ENCODE measurements at regions not wholly inside any gene's neighbourhood (a gene's known extent, or its start where the extent isn't known, plus 50 kb on each side); places are given as distances from the start of the nearest gene placed in this dataset.
"Not testable (repeated sequence)": the region's sequence is repeated elsewhere in the genome, so short reads cannot be mapped to it uniquely, and the experiment has no call there.

- Histone ChIP-seq H3K18ac (ENCODE audit: insufficient read length, low read depth, low read length) (no peak overlapping the region), H3K4ac (ENCODE audit: low read depth, low read length) (no peak overlapping the region), H2AFZ (ENCODE audit: low read length) (no peak overlapping the region), H4K20me1 (ENCODE audit: control insufficient read depth, insufficient read depth, insufficient read length) (no peaks in the 10 kb centered on the region), H3K9me3 (ENCODE audit: control insufficient read depth, low read depth, low read length) (no peaks in the 10 kb centered on the region), H3T11ph (ENCODE audit: low read length) (no peak overlapping the region), H3K23ac (ENCODE audit: insufficient read length, low read depth, low read length) (no peak overlapping the region), H2BK5ac (ENCODE audit: insufficient read length, low read length) (no peak overlapping the region), H3K79me2 (ENCODE audit: insufficient read depth, low read length) (no peaks in the 10 kb centered on the region), H3K27ac (ENCODE audit: insufficient read length, low read depth, low read length) (no peak overlapping the region), H3K23me2 (ENCODE audit: insufficient read length, low read depth, low read length, poor library complexity, severe bottlenecking) (no peaks in the 10 kb centered on the region), H2BK20ac (ENCODE audit: low read depth, low read length, poor library complexity, severe bottlenecking) (no peak overlapping the region), H2BK15ac (ENCODE audit: low read depth, low read length) (no peak overlapping the region), H3K79me1 (ENCODE audit: insufficient read depth, low read depth, low read length, poor library complexity, severe bottlenecking) (no peaks in the 10 kb centered on the region), H3K27me3 (ENCODE audit: insufficient read depth, low read length) (no peaks in the 10 kb centered on the region), H3K14ac (ENCODE audit: insufficient read depth, low read length) (no peak overlapping the region), H3K56ac (ENCODE audit: insufficient read length, low read depth, low read length) (no peak overlapping the region), H4K5ac (ENCODE audit: insufficient read length, low read depth, low read length) (no peak overlapping the region), H3K4me1 (ENCODE audit: insufficient read depth, low read length) (no peaks in the 10 kb centered on the region), H2AK5ac (ENCODE audit: insufficient read length, low read length) (no peak overlapping the region), H3K9ac (ENCODE audit: extremely low read depth, insufficient read length, low read length) (no peak overlapping the region), H2BK12ac (ENCODE audit: insufficient read length, low read depth, low read length) (no peak overlapping the region), H3K4me2 (ENCODE audit: insufficient read depth, insufficient read length, low read length) (no peak overlapping the region), H2BK120ac (ENCODE audit: low read depth, low read length, poor library complexity, severe bottlenecking) (no peak overlapping the region), H4K91ac (ENCODE audit: insufficient read length, low read depth, low read length) (no peak overlapping the region), H4K8ac (replicated peaks; ENCODE audit: insufficient read length, low read depth, low read length) (no peak overlapping the region)
- Mint-ChIP-seq H3K9me3 (peaks cover 0 to 2% of the 10 kb centered on the region in 2 experiments; a peak in 1 of 5 replicates), H3K4me1 (peaks cover 10 to 11% of the 10 kb centered on the region in 2 experiments), H3K4me3 (no peak overlapping the region), H3K36me3 (ENCODE audit: insufficient read depth in 1 of 3, low read depth in 3 of 3) (no peaks in the 10 kb centered on the region), H3K27ac (peak overlapping the region; percentile 18 to 85 (median 27); a peak in 4 of 7 replicates), H3K27me3 (ENCODE audit: low read depth) (no peaks in the 10 kb centered on the region; the same call in 1 of the 2 replicates)
- no peak for TF ChIP-seq CTCF (conservative IDR thresholded peaks at IDR 0.05)
- no CpG with 5 or more reads among the region's 6 CpGs for WGBS (ENCODE audit: extremely low coverage, insufficient read length, low lambda C conversion rate)
- no peak for DNase-seq
Measured at GRCh38 chr10:30160271-30160982, 101.0 kb upstream of the JCAD start.

GRCh38 chr10:30159614-30160013 is 100.2 kb upstream of the JCAD start:
- not testable (repeated sequence) for H3K18ac ChIP-seq (ENCODE audit: insufficient read length, low read depth, low read length); H3K56ac ChIP-seq (ENCODE audit: insufficient read length, low read depth, low read length); H4K91ac ChIP-seq (ENCODE audit: insufficient read length, low read depth, low read length); DNase-seq; H3K23me2 ChIP-seq (ENCODE audit: insufficient read length, low read depth, low read length, poor library complexity, severe bottlenecking); H3K27ac ChIP-seq (ENCODE audit: insufficient read length, low read depth, low read length); H2BK15ac ChIP-seq (ENCODE audit: low read depth, low read length); H3K4me3 Mint-ChIP-seq; H3K14ac ChIP-seq (ENCODE audit: insufficient read depth, low read length); H3K27me3 ChIP-seq (ENCODE audit: insufficient read depth, low read length); H2BK5ac ChIP-seq (ENCODE audit: insufficient read length, low read length); H2BK20ac ChIP-seq (ENCODE audit: low read depth, low read length, poor library complexity, severe bottlenecking); H3K9me3 Mint-ChIP-seq; H2AFZ ChIP-seq (ENCODE audit: low read length); H3K27me3 Mint-ChIP-seq (ENCODE audit: low read depth); H3K36me3 Mint-ChIP-seq (ENCODE audit: insufficient read depth in 1 of 3, low read depth in 3 of 3); H4K5ac ChIP-seq (ENCODE audit: insufficient read length, low read depth, low read length); H3K9ac ChIP-seq (ENCODE audit: extremely low read depth, insufficient read length, low read length); H3K4ac ChIP-seq (ENCODE audit: low read depth, low read length); H3K4me2 ChIP-seq (ENCODE audit: insufficient read depth, insufficient read length, low read length); H3K79me2 ChIP-seq (ENCODE audit: insufficient read depth, low read length); H3T11ph ChIP-seq (ENCODE audit: low read length); H3K4me1 ChIP-seq (ENCODE audit: insufficient read depth, low read length); H3K9me3 ChIP-seq (ENCODE audit: control insufficient read depth, low read depth, low read length); H3K27ac Mint-ChIP-seq; H2BK120ac ChIP-seq (ENCODE audit: low read depth, low read length, poor library complexity, severe bottlenecking); H3K23ac ChIP-seq (ENCODE audit: insufficient read length, low read depth, low read length); H2BK12ac ChIP-seq (ENCODE audit: insufficient read length, low read depth, low read length); H4K20me1 ChIP-seq (ENCODE audit: control insufficient read depth, insufficient read depth, insufficient read length); H3K79me1 ChIP-seq (ENCODE audit: insufficient read depth, low read depth, low read length, poor library complexity, severe bottlenecking); H2AK5ac ChIP-seq (ENCODE audit: insufficient read length, low read length); H4K8ac ChIP-seq (replicated peaks; ENCODE audit: insufficient read length, low read depth, low read length)
- WGBS (ENCODE audit: extremely low coverage, insufficient read length, low lambda C conversion rate): no CpG with 5 or more reads among the region's 2 CpGs
- peaks cover 10 to 11% of the 10 kb centered on the region in 2 experiments for H3K4me1 Mint-ChIP-seq
